Retinal pigment epithelial cell (primary cell): ENCODE measurements at regions not wholly inside any gene's neighbourhood (a gene's known extent, or its start where the extent isn't known, plus 50 kb on each side); places are given as distances from the start of the nearest gene placed in this dataset.

ENCODE experiments used
- DNase-seq: peaks from one replicate; pipeline ENCODE4 v3.0.0-alpha.2; 2010; ENCODE audit warnings: low read depth
- H3K4me3 ChIP-seq: 2 replicates; pipeline ENCODE4 v1.5.1; 2011; ENCODE audit warnings: mild to moderate bottlenecking, low read length, control low read depth, moderate library complexity
- CTCF ChIP-seq: conservative IDR thresholded peaks from 2 replicates; pipeline ENCODE4 v1.5.1; 2011; ENCODE audit warnings: low read depth, low read length, control low read depth, inconsistent platforms

GRCh38 chr4:24089851-24090534 is 200.1 kb upstream of the PPARGC1A start:
- no peak overlapping the region for H3K4me3 ChIP-seq
- no peak for DNase-seq
- no peak for TF ChIP-seq CTCF

GRCh38 chr4:24080871-24081270 is 191.0 kb upstream of the PPARGC1A start:
- TF ChIP-seq CTCF, result no peak
- DNase-seq, result no peak

GRCh38 chr4:24078347-24078962 is 188.6 kb upstream of the PPARGC1A start:
- DNase-seq, result no peak
- TF ChIP-seq CTCF, result no peak

More at GRCh38 chr4:24080871-24081270, 191.0 kb upstream of the PPARGC1A start:
- H3K4me3 ChIP-seq, result no peak overlapping the region

DNA sequence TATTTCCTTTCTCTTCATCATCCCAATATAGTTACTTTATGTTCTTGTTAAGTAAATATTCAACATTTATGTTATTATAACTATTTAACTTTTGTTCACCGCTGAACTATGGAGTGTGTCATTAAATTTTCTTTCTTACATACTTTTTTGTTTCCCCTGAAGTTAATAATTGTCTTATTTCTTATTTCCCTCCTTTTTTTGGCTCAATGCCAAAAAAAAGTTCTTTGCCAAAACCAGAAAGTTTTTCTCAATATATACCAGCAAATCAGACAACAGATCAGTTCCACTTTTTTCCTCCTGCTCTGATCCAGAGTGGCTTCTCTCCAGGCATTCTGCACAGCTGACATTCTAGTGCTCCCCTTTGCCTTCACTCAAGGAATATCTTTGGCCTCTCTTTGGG is 187.0 kb upstream of the PPARGC1A start:
- no peak for TF ChIP-seq CTCF
- no peak for DNase-seq
- H3K4me3 ChIP-seq, result no peak overlapping the region

More at GRCh38 chr4:24078347-24078962, 188.6 kb upstream of the PPARGC1A start:
- no peak overlapping the region for H3K4me3 ChIP-seq

DNA sequence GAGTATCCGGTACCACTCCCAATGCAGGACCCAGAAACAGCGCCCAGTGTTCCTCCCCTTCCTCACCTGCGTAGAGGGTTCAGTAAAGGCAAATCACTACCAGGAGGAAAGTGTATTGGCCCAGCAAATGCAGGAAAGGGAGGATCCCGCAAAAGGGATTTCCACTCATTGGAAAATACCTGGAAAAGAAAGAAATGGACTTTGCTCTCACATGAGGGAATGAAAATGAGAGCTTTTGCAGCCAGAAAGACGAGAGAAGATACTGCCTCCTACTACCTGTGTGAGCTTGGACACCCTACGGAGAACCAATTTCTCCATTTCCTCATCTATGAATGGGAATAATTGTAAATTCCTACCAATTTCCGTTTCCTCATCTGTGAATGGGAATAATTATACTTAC is 184.1 kb upstream of the PPARGC1A start:
- H3K4me3 ChIP-seq, result no peak overlapping the region
- no peak for DNase-seq
- TF ChIP-seq CTCF, result no peak

DNA sequence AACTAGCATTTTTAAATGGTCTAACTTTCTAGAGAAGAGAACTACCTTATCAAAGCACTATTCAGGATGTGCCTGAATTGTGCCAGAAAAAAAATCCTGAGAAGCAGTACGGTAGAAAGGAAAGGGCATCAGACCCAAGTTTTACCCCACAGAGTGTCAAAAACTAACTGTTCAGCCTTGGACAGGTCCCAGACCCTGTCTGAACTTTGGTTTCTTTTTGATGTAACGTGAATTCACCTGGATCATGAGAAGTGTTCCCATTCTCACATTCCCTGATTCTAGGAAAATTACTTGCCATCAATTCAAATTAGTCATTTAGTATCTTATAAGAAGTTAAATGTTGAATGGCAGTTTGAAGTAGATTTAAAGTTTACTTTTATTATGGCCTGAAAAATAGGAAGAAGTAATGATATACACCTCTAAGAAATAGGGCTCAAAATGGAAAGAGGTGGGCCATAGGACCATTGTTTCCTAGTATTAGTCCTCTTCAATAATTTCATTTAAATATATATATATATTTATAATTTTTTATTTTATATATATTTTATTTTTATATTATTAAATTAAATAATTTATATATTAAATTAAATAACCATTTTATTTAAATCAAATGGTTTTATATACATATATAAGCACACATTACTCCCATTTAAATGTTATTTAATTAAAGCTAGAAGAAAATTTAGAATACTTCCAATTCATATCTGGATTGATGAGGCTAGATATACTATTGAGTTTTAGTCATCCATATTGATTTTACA is 181.9 kb upstream of the PPARGC1A start:
- TF ChIP-seq CTCF, result no peak
- DNase-seq, result no peak
- no peak overlapping the region for H3K4me3 ChIP-seq

GRCh38 chr4:24070117-24070516 is 180.3 kb upstream of the PPARGC1A start:
- no peak overlapping the region for H3K4me3 ChIP-seq
- DNase-seq, result peak; percentile 27
- TF ChIP-seq CTCF, result no peak
